T-cell (primary cell): ENCODE measurements at regions not wholly inside any gene's neighbourhood (a gene's known extent, or its start where the extent isn't known, plus 50 kb on each side); places are given as distances from the start of the nearest gene placed in this dataset.
"Not testable (repeated sequence)": the region's sequence is repeated elsewhere in the genome, so short reads cannot be mapped to it uniquely, and the experiment has no call there.

Source experiments
- ATAC-seq, 4 experiments: fragments of 200-7000 bp in 3 of 4; fragments of 150-1000 bp in 1 of 4; cut with Tn5 transposase; replicated peaks in 1 of 4; 1 replicate in 3 of 4; 2 replicates in 1 of 4; pipeline ENCODE4 v1.10.0; 2021; ENCODE audit warnings: moderate library complexity in 3 of 4, mild to moderate bottlenecking in 2 of 4, moderate number of reproducible peaks in 1 of 4
- CTCF ChIA-PET, 2 donors: fragments of 300-600 bp; sonication (Branson Sonifier 250); formaldehyde crosslinking; loops; one replicate each; lab custom pipeline; 2022; ENCODE audit warnings: antibody characterized with exemption in 2 of 2; lab: Charles Lee
- POLR2A ChIA-PET, 2 donors: fragments of 300-600 bp; sonication (Branson Sonifier 250); formaldehyde crosslinking; loops; one replicate each; lab custom pipeline; 2022; ENCODE audit warnings: antibody characterized with exemption in 2 of 2; lab: Charles Lee
- DNase-seq, 35 experiments: peaks; one replicate each; pipeline versions ENCODE4 v3.0.0 to v3.0.0-alpha.2; 2013 to 2023
- H3K27ac ChIP-seq: one replicate; pipeline ENCODE4 v1.5.1; 2013; ENCODE audit warnings: low read length
- H3K27me3 ChIP-seq, 2 experiments: replicated peaks in 1 of 2; 1 replicate in 1 of 2; 2 replicates in 1 of 2; pipeline versions ENCODE4 v1.6.1 to v1.7.0; 2013; ENCODE audit warnings: low read length in 1 of 2, mixed read lengths in 1 of 2; ENCODE audit not compliant: control insufficient read depth in 2 of 2, insufficient read depth in 2 of 2; ENCODE audit errors: extremely low read depth in 1 of 2
- H3K36me3 ChIP-seq, 2 donors: 1 replicate in 1 of 2; 2 replicates in 1 of 2; pipeline versions ENCODE4 v1.6.1 to v1.7.0; 2013; ENCODE audit warnings: low read length in 1 of 2; ENCODE audit not compliant: control insufficient read depth in 2 of 2, insufficient read depth in 1 of 2; ENCODE audit errors: extremely low read depth in 1 of 2
- H3K4me1 ChIP-seq, 2 experiments: 1 replicate in 1 of 2; 2 replicates in 1 of 2; pipeline versions ENCODE4 v1.6.1 to v1.7.0; 2013; ENCODE audit warnings: low read length in 2 of 2, mixed read lengths in 1 of 2; ENCODE audit not compliant: insufficient read depth in 2 of 2, control insufficient read depth in 1 of 2; ENCODE audit errors: extremely low read depth in 1 of 2
- H3K4me3 ChIP-seq, 2 donors: 1 replicate in 1 of 2; 2 replicates in 1 of 2; pipeline versions ENCODE4 v1.5.1 to v1.7.0; 2013; ENCODE audit warnings: mild to moderate bottlenecking in 2 of 2, low read length in 1 of 2, moderate library complexity in 1 of 2; ENCODE audit not compliant: control insufficient read depth in 1 of 2; ENCODE audit errors: extremely low read depth in 1 of 2
- H3K9me3 ChIP-seq: 2 replicates; pipeline ENCODE4 v1.7.0; 2013
- H3K27ac Mint-ChIP-seq, 2 donors: one replicate each; pipeline ENCODE4 v1.8.0; 2020 to 2021; ENCODE audit warnings: mild to moderate bottlenecking in 2 of 2, mixed read lengths in 2 of 2
- H3K27me3 Mint-ChIP-seq, 2 donors: one replicate each; pipeline ENCODE4 v1.8.0; 2021 to 2022; ENCODE audit warnings: mixed read lengths in 2 of 2
- H3K36me3 Mint-ChIP-seq: one replicate; pipeline ENCODE4 v1.8.0; 2021; ENCODE audit warnings: mixed read lengths
- H3K4me1 Mint-ChIP-seq, 3 donors: one replicate each; pipeline ENCODE4 v1.8.0; 2020 to 2022; ENCODE audit warnings: mixed read lengths in 3 of 3, mild to moderate bottlenecking in 1 of 3
- H3K4me3 Mint-ChIP-seq, 3 donors: one replicate each; pipeline ENCODE4 v1.8.0; 2020 to 2022; ENCODE audit warnings: mild to moderate bottlenecking in 3 of 3, mixed read lengths in 3 of 3, moderate library complexity in 3 of 3
- H3K9me3 Mint-ChIP-seq, 3 donors: one replicate each; pipeline ENCODE4 v1.8.0; 2020 to 2022; ENCODE audit warnings: mixed read lengths in 3 of 3
- WGBS: methylation state at CpG from one replicate; pipeline ENCODE4 v1.1.5; 2013; ENCODE audit warnings: missing lambda C conversion rate; ENCODE audit not compliant: insufficient coverage; 5-methylcytosine and 5-hydroxymethylcytosine counted together

- H3K27me3 Mint-ChIP-seq: peaks cover 2 to 4% of the 10 kb centered on the region in 2 donors
- no CpG with 5 or more reads among the region's 2 CpGs for WGBS
- H3K36me3 Mint-ChIP-seq: no peaks in the 10 kb centered on the region
- no peak overlapping the region for H3K4me3 Mint-ChIP-seq
- H3K27ac Mint-ChIP-seq: no peak overlapping the region
- ChIA-PET POLR2A (no interaction called here), CTCF (interaction anchor here in 1 of 2 donors (0.6 kb wide), 1 partner anchor 760 kb away, joined by 9 read pairs; no protein-coding TSS in a partner anchor)
- Histone ChIP-seq H3K27me3 (peaks cover 0 to 2% of the 10 kb centered on the region in 2 experiments), H3K27ac (no peak overlapping the region), H3K9me3 (no peaks in the 10 kb centered on the region), H3K4me3 (no peak overlapping the region), H3K36me3 (no peaks in the 10 kb centered on the region), H3K4me1 (no peaks in the 10 kb centered on the region)
- DNase-seq (no peak), ATAC-seq (no peak)
- no peaks in the 10 kb centered on the region for H3K4me1 Mint-ChIP-seq
- peaks cover 0 to 14% (median 6%) of the 10 kb centered on the region in 3 donors for H3K9me3 Mint-ChIP-seq
Measured at GRCh38 chr10:125258676-125259075, 98.3 kb upstream of the CTBP2 start.

GRCh38 chr10:125257521-125258108, 97.3 kb upstream of the CTBP2 start:
- WGBS: 72% methylated on average over 6 of the region's 12 CpGs
- no peak for DNase-seq
- Histone ChIP-seq H3K27me3 (peaks cover 0 to 2% of the 10 kb centered on the region in 2 experiments), H3K9me3 (no peaks in the 10 kb centered on the region), H3K4me3 (no peak overlapping the region), H3K4me1 (no peaks in the 10 kb centered on the region), H3K27ac (no peak overlapping the region), H3K36me3 (no peaks in the 10 kb centered on the region)
- Mint-ChIP-seq H3K4me1 (no peaks in the 10 kb centered on the region), H3K9me3 (peaks cover 2 to 21% (median 11%) of the 10 kb centered on the region in 3 donors), H3K27ac (no peak overlapping the region), H3K27me3 (peaks cover 2 to 7% of the 10 kb centered on the region in 2 donors), H3K36me3 (no peaks in the 10 kb centered on the region), H3K4me3 (no peak overlapping the region)
- ATAC-seq: no peak
- ChIA-PET CTCF (no interaction called here), POLR2A (no interaction called here)

- DNase-seq (no peak), ATAC-seq (no peak)
- ChIA-PET CTCF (no interaction called here), POLR2A (no interaction called here)
- Histone ChIP-seq H3K9me3 (no peaks in the 10 kb centered on the region), H3K27me3 (no peaks in the 10 kb centered on the region), H3K4me3 (no peak overlapping the region), H3K4me1 (no peaks in the 10 kb centered on the region), H3K36me3 (no peaks in the 10 kb centered on the region), H3K27ac (no peak overlapping the region)
- Mint-ChIP-seq H3K4me3 (no peak overlapping the region), H3K4me1 (no peaks in the 10 kb centered on the region), H3K27ac (no peak overlapping the region), H3K9me3 (peaks cover 5 to 31% (median 18%) of the 10 kb centered on the region in 3 donors), H3K36me3 (no peaks in the 10 kb centered on the region), H3K27me3 (peaks cover 2 to 7% of the 10 kb centered on the region in 2 donors)
- WGBS: 100% methylated on average over 1 of the region's 4 CpGs
Measured at GRCh38 chr10:125256026-125256425, 95.7 kb upstream of the CTBP2 start.

GRCh38 chr10:125252937-125253336, 92.6 kb upstream of the CTBP2 start:
- Histone ChIP-seq H3K4me1 (no peaks in the 10 kb centered on the region), H3K9me3 (no peaks in the 10 kb centered on the region), H3K36me3 (no peaks in the 10 kb centered on the region), H3K27me3 (no peaks in the 10 kb centered on the region), H3K4me3 (no peak overlapping the region), H3K27ac (no peak overlapping the region)
- H3K9me3 Mint-ChIP-seq: peaks cover 8 to 28% (median 16%) of the 10 kb centered on the region in 3 donors
- H3K27me3 Mint-ChIP-seq: peaks cover 2 to 7% of the 10 kb centered on the region in 2 donors
- CTCF ChIA-PET: no interaction called here
- H3K4me1 Mint-ChIP-seq: no peaks in the 10 kb centered on the region
- no peaks in the 10 kb centered on the region for H3K36me3 Mint-ChIP-seq
- 21% methylated on average over 1 of the region's 2 CpGs for WGBS
- DNase-seq: no peak
- H3K27ac Mint-ChIP-seq: no peak overlapping the region
- no peak overlapping the region for H3K4me3 Mint-ChIP-seq
- POLR2A ChIA-PET: no interaction called here
- no peak for ATAC-seq

- DNase-seq, ATAC-seq, H3K27me3 Mint-ChIP-seq, H3K4me1 ChIP-seq, H3K36me3 Mint-ChIP-seq, H3K9me3 ChIP-seq, H3K27ac ChIP-seq, H3K4me3 Mint-ChIP-seq, H3K27ac Mint-ChIP-seq, H3K4me3 ChIP-seq, H3K36me3 ChIP-seq, CTCF ChIA-PET, H3K4me1 Mint-ChIP-seq, H3K27me3 ChIP-seq, POLR2A ChIA-PET: not testable (repeated sequence)
- H3K9me3 Mint-ChIP-seq: peaks cover 8 to 23% (median 16%) of the 10 kb centered on the region in 3 donors
- WGBS: no CpG with 5 or more reads among the region's 4 CpGs
Measured at GRCh38 chr10:125250834-125251233, 90.5 kb upstream of the CTBP2 start.

- ChIA-PET CTCF (no interaction called here), POLR2A (no interaction called here)
- ATAC-seq (no peak), DNase-seq (no peak)
- H3K9me3 ChIP-seq: no peaks in the 10 kb centered on the region
- no peaks in the 10 kb centered on the region for H3K27me3 ChIP-seq
- Mint-ChIP-seq H3K27me3 (peaks cover 2 to 7% of the 10 kb centered on the region in 2 donors), H3K36me3 (no peaks in the 10 kb centered on the region), H3K27ac (no peak overlapping the region), H3K4me3 (no peak overlapping the region), H3K9me3 (peaks cover 8 to 23% (median 16%) of the 10 kb centered on the region in 3 donors), H3K4me1 (no peaks in the 10 kb centered on the region)
- WGBS: 87% methylated on average over 5 of the region's 6 CpGs
- H3K4me1 ChIP-seq: no peaks in the 10 kb centered on the region
- H3K27ac ChIP-seq: no peak overlapping the region
- no peak overlapping the region for H3K4me3 ChIP-seq
- H3K36me3 ChIP-seq: no peaks in the 10 kb centered on the region
Measured at GRCh38 chr10:125249948-125250347, 89.6 kb upstream of the CTBP2 start.
